ENCODE measurements at regions not wholly inside any gene's neighbourhood (a gene's known extent, or its start where the extent isn't known, plus 50 kb on each side); places are given as distances from the start of the nearest gene placed in this dataset.

DNA sequence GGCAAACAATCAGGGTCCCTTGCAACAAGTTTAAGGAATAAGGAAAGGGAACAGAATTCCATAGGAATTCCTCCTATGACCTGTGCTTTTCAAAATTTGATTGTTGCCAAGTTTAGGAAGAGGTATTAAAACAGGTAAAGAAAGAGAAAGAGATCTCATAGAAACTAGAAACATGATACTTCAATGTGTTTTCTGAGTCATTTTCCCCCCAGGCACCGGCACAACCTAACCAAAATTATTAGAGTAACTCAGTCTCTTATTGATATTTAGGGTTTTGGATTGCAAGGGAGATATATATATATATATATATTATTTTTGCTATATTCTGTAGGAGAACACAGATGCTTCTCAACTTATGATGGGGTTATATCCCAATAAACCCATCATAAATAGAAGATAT lies 278.0 kb upstream of the DKK2 start:
- DNase-seq: no peak

DNA sequence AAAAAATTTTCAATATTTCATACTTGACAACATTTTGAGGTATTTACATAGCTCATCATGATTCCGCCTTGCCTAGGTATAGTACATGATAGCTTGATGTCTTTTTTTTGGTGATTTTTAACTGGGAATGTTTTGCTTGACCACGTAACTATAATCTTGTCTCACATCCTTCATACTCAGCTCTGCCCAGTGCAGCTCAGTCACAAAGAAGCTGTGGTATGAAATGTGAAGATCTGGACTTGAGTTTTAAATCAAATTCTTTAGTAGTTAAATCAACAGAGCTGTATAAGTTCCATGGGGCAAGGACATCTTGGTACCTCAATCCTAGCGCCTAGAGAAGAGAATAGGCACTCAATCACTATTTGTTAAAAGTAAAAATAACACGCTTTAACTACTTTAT lies 276.3 kb upstream of the DKK2 start:
- no peak for DNase-seq

DNA sequence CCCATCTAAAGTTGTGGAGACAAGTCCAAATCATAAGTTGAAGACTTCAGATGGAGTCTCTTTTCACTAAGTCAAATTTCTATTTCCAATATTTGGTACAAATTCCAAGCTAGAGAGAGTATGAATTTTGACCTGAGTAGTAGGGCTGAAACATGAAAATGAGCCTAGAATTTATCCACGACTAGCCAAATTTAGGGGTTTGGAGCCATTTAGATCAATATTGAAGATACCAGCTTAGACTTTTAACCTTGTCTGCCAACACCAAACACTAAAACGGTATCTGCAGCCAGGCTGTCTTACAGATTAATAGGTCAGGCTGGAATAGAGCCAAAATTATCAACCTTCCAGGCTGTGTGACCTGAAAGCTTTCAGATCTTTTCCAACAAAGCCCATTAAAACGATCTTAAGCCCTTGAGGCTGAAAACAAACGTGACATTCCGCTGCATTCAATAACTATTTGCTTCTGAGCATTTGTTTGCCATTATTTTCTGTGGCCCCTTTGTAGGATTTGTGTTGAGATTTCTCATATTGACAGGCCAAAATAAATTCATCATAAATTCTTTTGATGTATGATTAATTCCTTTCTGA lies 268.7 kb upstream of the DKK2 start:
- no peak for DNase-seq

DNA sequence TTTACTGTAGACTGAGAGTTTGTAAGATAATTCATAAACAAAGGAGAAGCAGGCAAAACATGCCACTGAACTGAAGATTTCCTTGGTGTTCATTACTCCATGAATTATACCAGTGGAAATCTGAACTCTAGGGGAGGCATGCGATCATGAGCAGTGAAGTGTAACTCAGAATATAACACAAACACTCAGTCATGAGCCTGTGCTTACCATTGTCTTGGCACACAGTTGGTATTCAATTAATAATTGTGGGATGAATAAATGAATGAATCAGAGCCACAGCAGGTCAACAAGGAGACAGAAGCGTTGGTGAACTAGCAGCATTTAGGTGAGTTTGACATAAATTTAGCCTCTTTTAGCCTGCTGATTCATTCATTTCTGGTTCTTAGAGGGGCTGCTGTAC lies 263.5 kb upstream of the DKK2 start:
- no peak for DNase-seq

DNA sequence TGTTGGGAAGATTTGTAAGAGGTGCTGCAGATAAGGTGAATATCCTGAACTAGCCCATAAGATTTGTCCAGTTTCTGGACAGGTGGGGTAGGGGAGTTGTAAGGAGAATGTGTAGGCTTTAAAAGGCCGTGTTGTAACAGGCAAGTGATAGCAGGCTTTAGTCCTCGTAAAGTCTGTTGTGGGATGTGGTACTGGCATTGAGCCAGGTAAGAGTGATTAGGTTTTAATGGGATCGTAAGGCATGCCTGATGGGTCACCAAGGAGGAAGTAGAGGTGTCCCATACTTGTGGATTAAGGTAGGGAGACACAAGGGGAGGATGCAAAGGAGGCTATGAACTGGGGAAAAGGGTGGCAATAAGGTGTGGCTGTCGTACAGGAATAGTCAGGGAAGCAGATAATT lies 256.9 kb upstream of the DKK2 start:
- no peak for DNase-seq

DNA sequence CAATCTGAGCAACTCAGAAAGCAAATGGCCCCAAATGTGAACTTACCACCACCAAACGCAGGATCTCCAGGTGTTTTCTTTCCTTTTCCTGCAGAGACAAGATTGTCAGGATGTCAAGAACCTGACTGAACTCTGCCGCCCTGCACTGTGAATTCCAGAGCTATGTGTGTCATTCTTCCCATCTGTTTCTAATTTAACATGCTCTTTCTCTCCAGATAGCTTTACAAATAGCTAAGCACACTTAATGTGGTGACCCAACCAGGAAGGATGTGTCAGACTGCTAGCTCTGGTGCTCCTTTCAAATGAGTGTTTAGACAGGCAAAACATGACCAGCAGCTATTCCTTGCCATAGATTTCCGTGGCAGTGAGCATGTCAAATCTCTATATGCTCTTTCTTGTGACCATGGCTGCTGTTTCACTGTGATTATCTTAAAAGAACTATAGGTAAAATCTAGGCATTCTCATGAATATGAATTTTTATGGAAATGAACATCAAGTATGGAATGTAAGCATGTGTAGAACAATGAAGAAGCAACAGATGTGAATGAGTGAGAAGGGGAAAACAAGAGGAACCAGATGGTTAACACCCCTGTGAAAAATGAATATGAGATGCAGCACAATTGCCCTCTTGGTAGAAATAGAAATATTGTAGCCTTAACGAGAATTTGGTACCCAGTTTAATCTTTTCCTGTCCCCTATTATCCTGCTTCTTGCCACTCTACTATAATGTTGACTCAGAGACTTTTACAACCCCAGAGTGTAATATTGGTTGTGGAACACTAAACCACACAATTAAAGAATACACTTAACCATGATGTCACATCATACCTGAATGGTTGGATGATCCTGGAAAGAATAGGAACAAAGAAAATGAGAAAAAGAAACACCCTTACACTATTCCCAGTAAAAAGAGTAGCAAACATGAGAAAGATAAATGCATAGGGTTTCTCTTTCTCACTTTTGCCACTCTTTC lies 247.8 kb upstream of the DKK2 start:
- DNase-seq: no peak

DNA sequence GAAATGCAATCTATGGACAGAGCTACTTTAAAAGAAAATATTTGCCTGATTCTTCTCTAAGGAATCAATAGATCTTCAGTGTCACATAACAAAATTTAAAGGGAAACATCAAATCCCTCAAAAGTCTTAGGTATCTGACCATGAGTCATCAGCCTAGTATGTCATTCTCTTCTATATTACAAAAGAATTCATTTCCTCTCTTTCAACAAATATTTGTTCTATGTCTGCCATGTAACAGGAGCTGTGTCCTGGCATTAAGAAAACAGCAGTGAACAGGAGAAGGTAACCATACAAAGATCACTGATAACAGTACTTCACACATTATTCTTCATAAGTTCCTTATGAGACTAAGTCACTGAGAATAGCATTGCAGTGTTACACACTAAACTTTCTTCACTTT lies 243.6 kb upstream of the DKK2 start:
- DNase-seq: no peak

DNA sequence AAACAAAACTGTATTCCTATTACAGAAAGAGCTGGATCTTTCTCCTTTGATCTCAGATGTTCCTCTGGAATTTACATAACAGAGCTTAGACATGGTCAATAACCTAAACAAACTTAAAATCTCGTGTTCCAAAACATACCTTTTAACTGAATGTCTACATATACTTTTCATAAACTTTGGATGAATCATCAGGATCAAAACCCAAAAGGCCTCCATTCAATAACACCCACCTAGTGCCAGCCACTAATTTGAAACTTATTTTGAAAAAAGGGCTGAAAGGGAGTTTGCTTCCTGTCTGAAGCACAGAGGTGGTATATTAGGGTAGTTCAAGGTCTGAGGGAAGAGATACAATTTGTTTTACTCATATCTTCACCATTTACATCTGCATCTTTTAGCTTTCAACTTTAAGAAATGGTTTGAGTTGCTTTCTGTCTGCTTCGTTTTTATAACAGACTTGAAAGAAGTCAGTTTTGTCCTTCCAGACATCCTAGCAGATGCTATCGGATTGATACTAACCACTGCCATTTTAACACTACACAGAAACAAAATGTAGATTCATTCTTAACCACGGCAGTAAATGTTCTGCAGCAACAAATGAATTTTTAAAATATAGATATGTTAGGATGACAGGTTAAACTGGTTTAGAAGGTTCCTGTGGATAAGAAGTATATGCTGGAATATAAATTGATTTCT lies 242.8 kb upstream of the DKK2 start:
- no peak for DNase-seq

DNA sequence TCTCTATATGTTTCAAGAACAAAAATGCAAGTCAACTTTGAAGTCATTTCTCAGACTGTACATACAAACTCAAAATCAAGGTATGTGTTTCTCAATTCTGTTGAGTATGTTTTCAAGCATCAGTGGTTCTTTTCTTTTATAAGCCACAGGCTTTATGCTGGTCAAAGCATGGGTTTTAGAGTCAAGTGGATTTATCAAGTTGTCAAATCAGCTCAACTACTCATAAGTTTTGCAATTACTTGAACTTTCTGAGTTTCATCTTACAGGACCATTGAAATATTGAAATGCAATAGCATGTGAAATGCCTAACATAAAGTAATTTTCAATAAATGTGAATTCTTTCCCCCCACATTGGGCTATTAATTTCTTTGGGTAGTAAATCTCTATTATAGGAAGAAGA lies 239.9 kb upstream of the DKK2 start:
- no peak for DNase-seq

DNA sequence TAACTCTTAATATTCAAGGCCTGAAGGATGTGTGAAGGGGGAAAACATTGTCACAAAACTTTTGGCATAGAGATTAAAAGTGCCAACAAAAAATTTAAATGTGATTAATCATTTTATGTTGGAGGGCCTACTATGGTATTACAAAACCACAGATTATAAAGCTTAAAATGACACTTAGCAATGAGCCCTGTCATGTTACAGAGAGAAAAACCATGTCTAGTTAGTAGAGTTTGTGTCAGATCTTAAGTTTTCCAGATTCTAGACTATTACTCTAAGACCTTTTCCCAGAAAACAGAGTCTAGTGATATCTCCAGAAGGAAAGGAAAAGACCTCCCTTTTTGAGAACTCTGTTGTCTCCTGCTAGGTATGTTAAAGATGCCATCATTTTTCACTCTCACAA lies 239.1 kb upstream of the DKK2 start:
- DNase-seq: no peak

DNA sequence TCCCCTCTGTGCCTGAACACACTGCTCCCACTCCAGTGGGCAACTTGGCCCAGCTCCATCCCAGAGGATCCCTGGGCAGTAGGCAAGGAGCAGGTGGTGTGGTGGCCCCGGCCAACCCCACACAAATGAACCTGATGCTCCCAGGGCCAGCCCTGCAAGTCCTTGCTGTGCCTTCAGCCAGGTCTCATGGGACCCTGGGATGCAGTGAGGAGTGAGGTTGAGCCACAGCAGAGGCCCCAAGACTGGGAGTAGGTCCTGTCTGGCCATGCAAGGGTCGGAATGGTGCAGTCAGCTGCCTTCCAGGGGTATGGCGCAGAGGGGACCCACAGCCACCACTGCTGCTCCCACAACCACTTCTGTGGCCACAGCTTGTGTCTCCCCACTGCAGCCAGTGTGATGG lies 234.5 kb upstream of the DKK2 start:
- no peak for DNase-seq

DNA sequence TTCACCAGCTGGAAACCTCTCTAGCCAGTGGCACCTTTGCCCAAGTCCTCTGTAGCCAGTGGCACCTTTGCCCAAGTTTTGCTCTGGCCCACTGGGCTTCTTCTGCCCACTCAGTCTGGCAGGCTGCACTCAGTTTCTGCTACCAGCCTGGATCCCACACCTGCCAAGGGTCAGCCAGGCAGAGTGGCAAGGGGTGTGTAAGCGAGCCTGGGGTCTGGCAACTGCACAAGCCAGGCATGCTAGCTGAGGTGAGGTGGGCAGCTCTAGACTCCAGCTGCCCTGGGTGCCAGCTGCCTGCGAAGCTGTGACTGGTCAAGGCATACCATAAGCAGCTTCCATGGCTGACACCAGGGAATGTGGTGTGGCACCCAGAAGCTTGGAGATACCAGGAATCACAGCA lies 233.1 kb upstream of the DKK2 start:
- DNase-seq: no peak

DNA sequence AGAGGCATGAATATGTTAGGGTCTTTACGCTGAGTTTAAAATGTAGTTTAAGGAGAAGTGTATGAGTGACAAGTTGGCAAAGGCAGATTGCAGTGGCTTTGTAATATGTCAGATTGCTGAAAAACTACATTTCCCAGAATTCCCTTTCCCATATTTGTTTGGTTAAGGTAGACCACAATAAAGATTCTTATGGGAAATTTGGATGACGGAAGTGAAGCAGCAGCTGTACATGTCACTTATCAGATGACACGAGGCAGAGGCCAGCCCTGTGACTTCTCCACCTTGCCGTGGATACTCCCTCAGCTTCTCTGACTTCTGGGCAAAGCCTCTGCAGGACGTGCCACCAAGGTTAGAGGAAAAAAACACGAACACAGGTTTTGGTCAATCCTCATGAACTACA lies 229.7 kb upstream of the DKK2 start:
- no peak for DNase-seq

DNA sequence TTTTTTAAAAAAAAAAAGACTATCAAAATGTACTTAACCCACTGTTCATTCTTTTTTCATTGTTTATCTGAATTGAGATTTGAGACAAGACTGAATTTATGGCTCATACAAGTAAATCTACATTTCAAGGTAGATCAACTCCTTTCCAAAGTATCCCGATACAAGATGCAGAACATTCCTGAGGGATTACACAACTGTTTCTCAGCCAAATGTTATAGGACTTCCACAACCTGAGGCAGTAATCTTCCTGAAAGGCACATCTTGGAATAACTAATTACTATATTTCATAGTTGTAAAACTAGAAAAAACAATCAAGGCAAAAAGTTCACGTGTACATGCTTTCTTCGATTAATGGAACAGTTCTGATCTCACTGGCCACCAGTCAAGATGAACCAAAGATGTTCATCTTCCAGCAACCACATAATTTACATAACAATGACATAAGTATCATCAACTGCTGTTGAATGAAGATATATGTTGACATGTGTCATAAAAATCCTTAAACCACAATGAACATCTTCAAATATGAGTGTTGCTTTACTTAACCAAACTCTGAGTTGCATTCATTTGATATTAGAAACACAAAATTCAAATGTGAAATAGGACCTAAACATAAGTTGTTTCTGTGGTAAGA lies 225.2 kb upstream of the DKK2 start:
- DNase-seq: no peak

DNA sequence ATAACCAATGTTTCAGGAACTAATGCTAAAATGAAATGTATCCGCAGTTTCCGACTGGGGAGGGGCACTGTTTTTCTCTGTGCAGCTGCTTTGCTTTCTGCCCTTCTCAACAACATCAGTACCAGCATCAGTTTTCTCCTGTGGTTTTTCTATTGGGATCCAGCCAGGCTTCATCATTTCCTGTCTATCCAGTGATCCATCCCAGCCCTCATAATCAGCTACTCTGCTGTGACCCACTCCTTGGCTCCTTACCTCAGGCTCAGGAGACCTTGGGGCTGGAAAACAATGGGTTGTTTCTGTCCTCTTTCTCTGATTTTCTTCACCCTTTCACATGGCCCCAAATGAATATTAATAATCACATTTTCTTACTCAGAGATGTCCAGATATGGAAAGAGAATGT lies 222.2 kb upstream of the DKK2 start:
- no peak for DNase-seq

DNA sequence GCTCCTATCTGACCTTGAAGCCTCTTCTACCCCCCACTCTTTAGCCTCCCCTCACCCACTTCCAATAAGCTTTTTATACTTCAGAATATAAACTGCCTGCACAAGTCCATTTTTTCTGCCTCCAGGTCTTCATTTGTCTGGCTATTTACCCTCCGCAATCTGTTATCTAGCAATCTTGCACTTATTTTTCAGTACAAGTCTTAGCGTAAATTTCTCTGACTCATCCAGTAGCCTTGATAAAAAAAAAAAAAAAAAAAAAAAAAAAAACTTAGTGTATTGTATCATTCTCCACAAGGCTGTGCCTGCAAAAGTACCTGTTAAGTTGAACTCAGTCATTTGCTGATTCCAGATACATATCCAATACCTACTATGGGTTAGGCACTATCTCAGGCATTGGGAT lies 219.5 kb upstream of the DKK2 start:
- DNase-seq: no peak

DNA sequence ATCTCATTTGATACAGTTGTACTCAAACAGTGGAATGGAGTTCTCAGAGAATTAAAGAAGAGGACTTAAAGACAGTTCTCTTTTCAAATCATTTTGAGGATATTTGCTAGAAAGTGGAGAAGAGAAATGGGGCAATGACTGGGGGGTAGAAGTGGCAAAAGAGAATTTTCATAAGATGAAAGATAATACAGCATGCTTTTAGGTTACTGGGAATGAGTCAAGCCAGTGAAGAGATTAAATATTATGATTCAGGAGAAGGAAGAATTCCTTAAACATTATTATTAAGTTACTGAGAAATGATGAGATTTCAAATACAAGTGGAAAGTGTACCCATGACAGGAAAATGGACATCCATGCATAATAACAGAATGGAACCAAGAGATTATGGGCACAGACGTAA lies 219.0 kb upstream of the DKK2 start:
- DNase-seq: no peak

DNA sequence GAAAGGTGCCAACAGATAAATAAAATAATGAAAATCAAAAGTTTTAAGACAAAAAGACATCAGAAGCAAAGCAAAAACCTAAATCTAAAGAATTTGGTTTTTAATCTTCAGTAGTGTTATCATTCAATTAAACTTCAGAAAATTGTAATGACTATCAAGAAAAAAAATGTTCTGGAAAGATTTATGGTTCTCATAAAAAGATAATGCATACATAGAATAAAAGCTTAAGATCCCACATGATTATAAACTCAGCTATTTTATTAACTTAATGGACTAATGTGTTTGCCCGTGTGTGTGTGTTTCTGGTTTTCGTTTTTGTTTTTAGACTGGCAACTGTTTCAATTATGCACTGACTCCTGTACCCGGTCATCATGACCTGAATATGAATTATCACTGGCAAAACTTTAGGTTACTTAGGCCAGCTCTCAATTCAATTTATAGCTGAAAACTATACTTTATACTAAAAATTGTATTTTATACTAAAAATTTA lies 217.5 kb upstream of the DKK2 start:
- DNase-seq: no peak

DNA sequence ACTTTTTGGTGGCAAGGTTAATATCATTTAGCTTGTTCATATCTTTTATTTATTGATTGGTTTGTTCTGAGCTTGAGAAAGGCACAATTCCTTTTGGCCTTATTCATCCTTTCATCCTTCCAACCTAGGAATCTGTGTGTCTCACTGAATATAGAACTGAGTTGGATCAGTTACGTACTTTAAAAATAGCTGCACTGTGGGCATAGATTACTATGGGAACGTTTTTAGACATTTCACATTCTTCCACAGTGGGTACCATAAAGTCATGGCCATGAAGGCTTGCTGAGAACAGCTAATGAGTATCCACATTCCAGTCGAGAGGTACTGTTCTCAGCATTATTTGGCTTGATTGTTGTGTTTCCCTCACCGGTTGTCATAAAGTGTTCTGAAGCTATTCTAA lies 217.0 kb upstream of the DKK2 start:
- no peak for DNase-seq

DNA sequence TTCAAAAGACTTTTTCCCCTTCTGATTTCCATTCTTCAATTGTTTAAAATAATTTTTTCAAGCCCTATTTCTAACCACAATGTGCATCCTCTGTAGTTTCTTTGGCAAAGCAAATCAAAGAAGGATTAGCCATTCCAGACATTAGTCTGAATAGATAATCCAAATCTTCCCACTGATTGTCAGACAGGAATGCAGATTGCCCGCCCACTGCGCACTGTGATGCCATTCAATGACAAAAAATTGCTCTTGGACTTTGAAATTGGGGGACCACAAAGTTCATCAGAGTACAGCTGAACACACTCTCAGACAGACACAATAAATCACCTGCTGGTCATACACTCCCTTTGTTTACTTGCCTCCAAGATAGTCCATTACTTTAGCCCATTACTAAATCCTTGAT lies 216.5 kb upstream of the DKK2 start:
- DNase-seq: no peak

DNA sequence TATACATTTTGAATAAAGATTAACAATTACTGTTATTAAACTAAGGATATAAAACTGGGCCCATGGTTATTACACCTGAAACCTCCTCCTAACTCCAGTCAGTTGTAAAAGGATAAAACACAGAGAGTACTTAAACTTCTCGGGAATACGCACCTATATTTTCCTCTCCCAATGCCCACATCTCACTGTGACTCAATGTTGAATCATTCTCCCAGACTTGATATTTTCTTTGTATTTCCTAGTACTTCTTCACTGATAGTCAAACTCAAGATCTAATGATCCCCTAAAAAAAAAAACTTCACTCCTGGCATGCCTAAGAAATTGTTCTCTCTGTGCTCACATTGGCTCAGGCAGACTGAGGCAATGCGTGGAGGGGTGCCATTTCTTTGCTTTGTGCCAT lies 212.5 kb upstream of the DKK2 start:
- DNase-seq: no peak

DNA sequence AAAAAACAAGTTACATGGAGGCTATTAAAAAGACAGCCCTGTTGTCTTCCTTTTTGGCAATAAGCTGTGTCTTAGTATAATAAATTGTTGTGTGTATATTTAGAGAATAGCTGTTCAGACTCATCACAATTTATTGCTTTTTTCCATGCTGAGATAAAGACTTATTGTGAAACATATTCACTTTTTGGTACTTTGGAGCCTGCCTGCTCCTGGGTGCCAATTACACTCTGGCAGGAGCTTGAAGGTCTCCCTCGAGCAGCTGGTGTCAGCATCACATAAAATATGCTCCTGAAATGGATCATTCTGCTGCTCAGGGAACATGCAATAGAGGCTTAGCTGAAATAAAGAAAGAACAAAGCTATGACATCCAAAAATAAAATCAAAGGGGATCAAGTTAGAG lies 211.6 kb upstream of the DKK2 start:
- no peak for DNase-seq

DNA sequence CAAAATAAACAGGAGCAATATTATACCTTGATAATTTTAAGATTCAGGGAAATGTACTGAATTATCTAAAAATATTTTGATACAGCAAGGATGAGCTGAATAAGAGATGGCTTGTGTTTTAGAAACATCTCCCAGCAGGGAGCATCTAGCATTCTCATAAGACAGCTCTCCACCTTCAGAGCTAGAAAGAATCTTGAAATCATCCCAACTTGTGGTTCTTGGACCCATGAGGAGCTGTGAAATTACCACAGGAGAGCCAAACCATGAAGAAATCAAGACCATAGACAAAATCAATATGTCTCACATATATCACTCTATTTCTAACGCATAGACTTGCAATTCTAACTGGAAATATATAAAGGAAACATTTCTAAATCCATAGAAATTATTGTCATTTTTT lies 210.6 kb upstream of the DKK2 start:
- no peak for DNase-seq
